ENCODE measurements at regions not wholly inside any gene's neighbourhood (a gene's known extent, or its start where the extent isn't known, plus 50 kb on each side); places are given as distances from the start of the nearest gene placed in this dataset.
"Not testable (repeated sequence)": the region's sequence is repeated elsewhere in the genome, so short reads cannot be mapped to it uniquely, and the experiment has no call there.

DNA sequence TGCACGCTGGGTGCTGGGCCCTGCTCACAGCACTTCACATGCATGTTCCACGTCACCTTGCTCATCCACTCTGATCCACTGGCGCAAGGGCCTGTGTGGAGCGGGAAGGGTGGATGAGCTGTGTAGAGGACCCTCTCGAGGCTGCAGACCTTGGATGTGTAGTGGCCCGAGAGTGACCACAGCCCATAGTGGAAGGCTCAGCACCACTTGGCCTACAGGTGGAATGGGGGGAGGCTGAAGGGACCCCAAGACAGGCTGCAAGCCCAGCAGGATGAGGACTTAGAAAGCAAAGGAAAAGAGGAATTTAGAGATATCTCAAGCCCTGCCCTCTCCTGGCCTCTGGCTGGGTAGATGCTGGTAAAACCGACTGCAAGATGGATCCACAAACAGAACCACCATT is 175.9 kb upstream of the COPS8 start:
- no peak overlapping the region for H3K9ac ChIP-seq (ENCODE audit: low read length)
- H3K27ac ChIP-seq (ENCODE audit: low read depth, low read length) = no peak overlapping the region
- no peak overlapping the region for H3K4me3 ChIP-seq (ENCODE audit: low read depth, low read length)
- H3K27me3 ChIP-seq (ENCODE audit: control insufficient read depth, insufficient read depth, low read length) = no peaks in the 10 kb centered on the region
- no peaks in the 10 kb centered on the region for H3K36me3 ChIP-seq (ENCODE audit: control insufficient read depth, insufficient read depth, low read length)
- no peaks in the 10 kb centered on the region for H3K4me1 ChIP-seq (ENCODE audit: control insufficient read depth, insufficient read depth, low read length)
- no peaks in the 10 kb centered on the region for H3K9me3 ChIP-seq (ENCODE audit: control insufficient read depth, insufficient read depth, low read depth, low read length)

DNA sequence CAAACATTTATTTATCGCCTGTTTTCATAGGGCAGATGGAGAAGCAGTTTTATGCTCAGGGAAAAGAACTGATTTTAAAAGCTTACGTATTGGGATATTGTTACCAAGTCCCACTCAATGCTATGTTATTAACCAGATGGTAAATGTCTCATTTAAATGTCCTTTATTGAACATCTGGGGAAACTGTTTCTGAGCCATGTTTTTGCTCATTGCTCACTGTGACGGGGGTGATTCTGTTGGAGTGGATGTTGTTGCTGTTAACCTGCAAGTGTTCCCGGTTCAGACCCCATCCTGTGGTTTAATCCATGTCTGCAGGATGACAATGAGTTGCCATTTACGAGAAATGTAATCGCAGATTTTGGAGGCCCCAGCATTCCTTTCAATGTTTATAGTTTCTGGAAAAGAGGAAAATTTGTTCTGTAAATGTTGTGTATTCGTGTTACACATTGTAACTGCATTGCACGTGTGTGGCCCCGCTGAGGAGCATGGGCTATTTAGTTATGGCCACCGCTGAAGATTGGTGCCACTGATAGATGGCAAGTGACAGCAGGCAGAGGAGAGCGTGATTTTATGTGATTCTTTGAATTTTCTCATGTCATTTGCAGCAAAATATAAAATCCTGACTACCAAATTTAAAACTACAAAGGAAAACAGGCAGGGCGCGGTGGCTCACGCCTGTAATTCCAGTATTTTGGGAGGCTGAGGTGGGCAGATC is 174.8 kb upstream of the COPS8 start:
- H3K4me3 ChIP-seq (ENCODE audit: low read depth, low read length) = no peak overlapping the region
- H3K27ac ChIP-seq (ENCODE audit: low read depth, low read length) = no peak overlapping the region
- H3K27me3 ChIP-seq (ENCODE audit: control insufficient read depth, insufficient read depth, low read length) = no peaks in the 10 kb centered on the region
- H3K9ac ChIP-seq (ENCODE audit: low read length) = no peak overlapping the region
- H3K4me1 ChIP-seq (ENCODE audit: control insufficient read depth, insufficient read depth, low read length) = no peaks in the 10 kb centered on the region
- H3K36me3 ChIP-seq (ENCODE audit: control insufficient read depth, insufficient read depth, low read length) = no peaks in the 10 kb centered on the region
- H3K9me3 ChIP-seq (ENCODE audit: control insufficient read depth, insufficient read depth, low read depth, low read length) = no peaks in the 10 kb centered on the region

DNA sequence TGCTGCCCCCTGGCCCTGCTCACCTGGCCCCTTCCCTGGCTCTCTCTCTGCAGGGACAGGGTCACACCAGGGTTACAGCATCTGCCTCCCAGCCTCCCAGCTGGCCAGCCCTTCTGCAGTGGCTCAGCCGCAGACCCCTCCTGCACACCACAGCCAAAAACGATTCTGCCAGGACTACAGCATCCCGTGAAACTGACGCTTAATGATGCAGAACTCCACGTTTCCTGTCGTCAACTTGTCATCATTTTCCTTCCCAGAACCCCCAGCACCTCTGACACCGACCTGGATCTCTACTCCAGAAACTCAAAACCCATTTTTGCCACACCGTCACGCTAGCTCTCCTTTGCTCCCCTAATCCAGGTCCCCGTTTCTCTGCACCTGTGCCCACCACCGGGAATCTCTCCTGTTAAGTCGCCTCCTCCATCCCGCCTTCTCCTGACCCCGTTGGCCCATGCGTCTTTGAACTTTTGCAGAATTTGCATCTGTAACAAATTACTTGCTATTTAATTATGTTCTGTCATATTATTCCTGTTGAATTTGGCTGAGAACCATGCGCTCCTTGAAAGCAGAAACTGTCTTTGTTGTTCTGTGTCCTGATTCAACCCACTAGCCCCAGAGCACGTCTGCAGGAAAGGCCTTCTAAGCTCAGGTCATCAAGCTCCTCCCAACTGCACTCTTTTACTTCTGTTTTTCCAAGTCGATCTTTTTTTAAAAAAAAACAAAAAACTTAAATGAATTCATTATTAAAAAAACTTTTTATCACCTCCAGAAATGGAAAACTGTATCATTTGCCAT is 173.2 kb upstream of the COPS8 start:
- Histone ChIP-seq H3K9me3 (ENCODE audit: control insufficient read depth, insufficient read depth, low read depth, low read length) (no peaks in the 10 kb centered on the region), H3K4me1 (ENCODE audit: control insufficient read depth, insufficient read depth, low read length) (no peaks in the 10 kb centered on the region), H3K27ac (ENCODE audit: low read depth, low read length) (no peak overlapping the region), H3K36me3 (ENCODE audit: control insufficient read depth, insufficient read depth, low read length) (no peaks in the 10 kb centered on the region), H3K4me3 (ENCODE audit: low read depth, low read length) (no peak overlapping the region), H3K27me3 (ENCODE audit: control insufficient read depth, insufficient read depth, low read length) (no peaks in the 10 kb centered on the region), H3K9ac (ENCODE audit: low read length) (no peak overlapping the region)

DNA sequence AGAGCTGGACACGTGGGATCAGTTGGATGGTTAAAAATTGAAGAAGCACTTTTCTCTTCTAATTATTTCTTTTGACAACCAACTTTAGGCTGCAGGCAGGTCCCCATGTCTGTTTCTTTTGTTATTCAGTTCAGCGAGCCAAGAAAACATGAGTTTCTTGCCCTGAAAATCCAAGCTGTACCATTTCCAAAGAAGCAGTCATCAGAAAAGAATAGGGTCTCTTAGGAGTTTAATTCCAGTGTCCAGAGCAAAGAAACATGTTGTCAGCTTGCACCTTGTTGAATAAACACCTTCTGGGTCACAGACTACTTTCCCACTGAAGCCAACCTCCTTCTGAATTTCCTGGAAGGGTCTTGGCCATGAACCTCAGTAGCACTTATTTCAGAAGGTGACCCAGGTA is 170.5 kb upstream of the COPS8 start:
- Histone ChIP-seq H3K9ac (ENCODE audit: low read length) (no peak overlapping the region), H3K9me3 (ENCODE audit: control insufficient read depth, insufficient read depth, low read depth, low read length) (no peaks in the 10 kb centered on the region), H3K4me1 (ENCODE audit: control insufficient read depth, insufficient read depth, low read length) (no peaks in the 10 kb centered on the region), H3K27ac (ENCODE audit: low read depth, low read length) (no peak overlapping the region), H3K36me3 (ENCODE audit: control insufficient read depth, insufficient read depth, low read length) (no peaks in the 10 kb centered on the region), H3K4me3 (ENCODE audit: low read depth, low read length) (no peak overlapping the region), H3K27me3 (ENCODE audit: control insufficient read depth, insufficient read depth, low read length) (no peaks in the 10 kb centered on the region)

DNA sequence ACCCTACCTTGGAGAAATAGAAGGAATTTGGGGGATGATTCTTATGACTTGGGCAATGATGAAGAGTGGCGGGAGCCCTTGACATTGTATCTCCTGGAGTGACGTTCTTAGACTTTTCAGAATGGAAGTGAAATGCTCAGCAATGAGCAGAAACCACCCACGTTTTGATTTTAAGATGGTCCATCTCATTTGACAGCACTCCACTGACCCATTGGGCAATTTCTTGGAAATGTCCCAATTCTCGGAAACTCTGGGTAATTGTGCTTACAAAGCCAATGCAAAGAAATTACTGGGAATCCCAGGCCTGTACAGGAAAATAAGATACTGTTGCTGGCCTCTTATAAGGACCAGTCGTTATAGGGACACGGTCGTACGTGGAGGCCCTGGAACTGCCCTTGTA is 170.0 kb upstream of the COPS8 start:
- H3K36me3 ChIP-seq (ENCODE audit: control insufficient read depth, insufficient read depth, low read length) = no peaks in the 10 kb centered on the region
- H3K27me3 ChIP-seq (ENCODE audit: control insufficient read depth, insufficient read depth, low read length) = no peaks in the 10 kb centered on the region
- no peak overlapping the region for H3K27ac ChIP-seq (ENCODE audit: low read depth, low read length)
- H3K4me3 ChIP-seq (ENCODE audit: low read depth, low read length) = no peak overlapping the region
- H3K4me1 ChIP-seq (ENCODE audit: control insufficient read depth, insufficient read depth, low read length) = no peaks in the 10 kb centered on the region
- H3K9me3 ChIP-seq (ENCODE audit: control insufficient read depth, insufficient read depth, low read depth, low read length) = no peaks in the 10 kb centered on the region
- no peak overlapping the region for H3K9ac ChIP-seq (ENCODE audit: low read length)

DNA sequence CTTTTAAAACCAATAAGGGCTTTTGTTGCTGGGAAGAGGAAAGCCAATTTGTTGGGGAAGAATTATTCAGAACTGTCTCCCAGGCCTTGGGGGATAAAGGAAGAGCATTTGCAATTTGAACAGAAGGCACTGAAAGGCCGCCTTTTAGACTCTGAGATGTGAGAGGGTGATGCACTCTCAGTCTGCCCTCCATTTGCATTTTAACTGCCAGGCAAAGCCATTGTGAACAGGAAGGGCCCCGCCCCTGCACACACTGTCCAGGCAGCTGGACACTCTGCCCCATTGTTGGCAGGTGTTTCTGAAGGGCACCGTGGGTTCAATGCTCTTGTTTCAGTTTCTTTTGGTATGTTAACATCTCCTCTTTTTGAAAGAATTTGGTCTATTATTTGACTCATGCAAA is 169.5 kb upstream of the COPS8 start:
- H3K9me3 ChIP-seq (ENCODE audit: control insufficient read depth, insufficient read depth, low read depth, low read length) = no peaks in the 10 kb centered on the region
- no peaks in the 10 kb centered on the region for H3K36me3 ChIP-seq (ENCODE audit: control insufficient read depth, insufficient read depth, low read length)
- H3K27me3 ChIP-seq (ENCODE audit: control insufficient read depth, insufficient read depth, low read length) = no peaks in the 10 kb centered on the region
- no peaks in the 10 kb centered on the region for H3K4me1 ChIP-seq (ENCODE audit: control insufficient read depth, insufficient read depth, low read length)
- no peak overlapping the region for H3K9ac ChIP-seq (ENCODE audit: low read length)
- no peak overlapping the region for H3K27ac ChIP-seq (ENCODE audit: low read depth, low read length)
- H3K4me3 ChIP-seq (ENCODE audit: low read depth, low read length) = no peak overlapping the region

DNA sequence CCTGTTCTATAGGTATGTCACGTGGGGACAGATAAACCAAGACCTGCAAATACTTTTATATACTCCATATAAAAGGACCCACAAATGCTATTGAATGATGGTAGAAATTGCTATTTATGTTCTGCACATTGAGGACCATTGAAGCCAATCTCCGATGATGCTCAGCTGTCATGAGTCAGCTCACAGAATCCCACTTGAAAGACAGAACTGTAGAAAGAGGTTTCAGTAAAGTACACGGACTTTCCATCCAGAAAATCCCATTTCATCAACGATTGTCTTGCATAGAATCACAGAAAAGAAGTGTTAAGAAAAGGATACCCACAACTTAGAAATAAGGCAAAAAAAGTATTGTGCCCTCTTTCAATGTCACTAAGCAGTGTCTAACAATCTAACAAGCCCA is 169.0 kb upstream of the COPS8 start:
- no peaks in the 10 kb centered on the region for H3K4me1 ChIP-seq (ENCODE audit: control insufficient read depth, insufficient read depth, low read length)
- H3K4me3 ChIP-seq (ENCODE audit: low read depth, low read length) = no peak overlapping the region
- H3K27me3 ChIP-seq (ENCODE audit: control insufficient read depth, insufficient read depth, low read length) = no peaks in the 10 kb centered on the region
- H3K9ac ChIP-seq (ENCODE audit: low read length) = no peak overlapping the region
- no peaks in the 10 kb centered on the region for H3K9me3 ChIP-seq (ENCODE audit: control insufficient read depth, insufficient read depth, low read depth, low read length)
- H3K27ac ChIP-seq (ENCODE audit: low read depth, low read length) = no peak overlapping the region
- no peaks in the 10 kb centered on the region for H3K36me3 ChIP-seq (ENCODE audit: control insufficient read depth, insufficient read depth, low read length)

DNA sequence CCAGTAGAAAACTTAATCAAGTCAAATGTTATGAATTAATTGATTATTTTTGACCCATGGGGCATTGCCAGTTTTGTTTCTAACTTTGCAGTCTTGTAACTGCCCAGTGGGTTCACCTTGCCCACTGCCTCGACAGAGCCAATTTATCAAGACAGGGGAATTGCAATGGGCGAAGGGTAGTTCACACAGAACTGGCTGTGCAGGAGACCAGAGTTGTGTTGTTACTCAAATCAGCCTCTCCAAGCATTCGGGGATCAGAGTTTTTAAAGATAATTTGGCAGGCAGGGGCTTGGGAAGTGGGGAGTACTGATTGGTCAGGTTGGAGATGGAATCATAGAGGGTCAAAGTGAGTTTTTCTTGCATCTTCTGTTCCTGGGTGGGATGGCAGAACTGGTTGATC is 168.5 kb upstream of the COPS8 start:
- Histone ChIP-seq H3K27ac (ENCODE audit: low read depth, low read length) (no peak overlapping the region), H3K9me3 (ENCODE audit: control insufficient read depth, insufficient read depth, low read depth, low read length) (no peaks in the 10 kb centered on the region), H3K27me3 (ENCODE audit: control insufficient read depth, insufficient read depth, low read length) (no peaks in the 10 kb centered on the region), H3K4me1 (ENCODE audit: control insufficient read depth, insufficient read depth, low read length) (no peaks in the 10 kb centered on the region), H3K4me3 (ENCODE audit: low read depth, low read length) (no peak overlapping the region), H3K36me3 (ENCODE audit: control insufficient read depth, insufficient read depth, low read length) (no peaks in the 10 kb centered on the region), H3K9ac (ENCODE audit: low read length) (no peak overlapping the region)

DNA sequence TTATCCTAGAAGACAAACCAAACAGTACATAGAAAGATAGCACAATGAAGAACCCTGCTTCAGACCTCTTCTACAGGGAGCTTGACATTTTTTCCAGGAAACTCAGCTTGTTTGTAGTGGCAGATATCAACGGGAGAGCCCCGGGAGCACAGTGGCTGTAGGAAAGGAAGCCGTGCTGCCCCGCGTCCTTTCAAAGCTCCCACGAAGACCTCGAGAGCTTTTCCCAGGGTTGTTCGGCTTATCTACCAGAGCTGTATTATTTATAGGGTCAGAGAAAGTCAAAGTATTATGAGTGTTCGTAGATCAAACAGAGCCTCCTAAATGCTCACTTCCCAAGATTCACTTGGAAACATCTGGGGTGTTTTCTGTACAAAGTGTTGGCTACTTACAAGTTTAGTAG is 167.1 kb upstream of the COPS8 start:
- Histone ChIP-seq H3K27me3 (ENCODE audit: control insufficient read depth, insufficient read depth, low read length) (no peaks in the 10 kb centered on the region), H3K4me3 (ENCODE audit: low read depth, low read length) (no peak overlapping the region), H3K9ac (ENCODE audit: low read length) (no peak overlapping the region), H3K9me3 (ENCODE audit: control insufficient read depth, insufficient read depth, low read depth, low read length) (no peaks in the 10 kb centered on the region), H3K27ac (ENCODE audit: low read depth, low read length) (no peak overlapping the region), H3K36me3 (ENCODE audit: control insufficient read depth, insufficient read depth, low read length) (no peaks in the 10 kb centered on the region), H3K4me1 (ENCODE audit: control insufficient read depth, insufficient read depth, low read length) (no peaks in the 10 kb centered on the region)

DNA sequence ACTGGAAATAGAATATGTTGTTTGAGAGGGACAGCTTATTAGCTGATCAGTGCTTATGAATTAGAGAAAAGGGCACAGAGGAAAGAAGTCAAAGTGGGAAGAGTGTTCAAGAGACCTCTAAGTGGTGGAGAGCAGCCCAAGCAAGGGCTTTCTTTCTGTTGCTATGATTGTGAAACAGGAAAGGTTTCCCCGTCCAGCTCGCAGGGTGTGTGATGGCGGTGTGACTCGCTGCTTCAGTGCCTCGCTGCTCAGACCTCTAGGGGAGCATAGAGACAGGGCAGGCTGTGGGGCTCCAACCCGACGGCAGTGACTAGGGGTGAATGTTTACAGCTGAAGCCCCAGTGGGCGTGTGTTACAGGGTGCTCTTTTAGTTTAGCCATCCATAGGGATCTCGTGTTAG is 166.5 kb upstream of the COPS8 start:
- Histone ChIP-seq H3K4me3 (ENCODE audit: low read depth, low read length) (no peak overlapping the region), H3K27ac (ENCODE audit: low read depth, low read length) (no peak overlapping the region), H3K4me1 (ENCODE audit: control insufficient read depth, insufficient read depth, low read length) (no peaks in the 10 kb centered on the region), H3K9me3 (ENCODE audit: control insufficient read depth, insufficient read depth, low read depth, low read length) (no peaks in the 10 kb centered on the region), H3K36me3 (ENCODE audit: control insufficient read depth, insufficient read depth, low read length) (no peaks in the 10 kb centered on the region), H3K9ac (ENCODE audit: low read length) (no peak overlapping the region), H3K27me3 (ENCODE audit: control insufficient read depth, insufficient read depth, low read length) (no peaks in the 10 kb centered on the region)

DNA sequence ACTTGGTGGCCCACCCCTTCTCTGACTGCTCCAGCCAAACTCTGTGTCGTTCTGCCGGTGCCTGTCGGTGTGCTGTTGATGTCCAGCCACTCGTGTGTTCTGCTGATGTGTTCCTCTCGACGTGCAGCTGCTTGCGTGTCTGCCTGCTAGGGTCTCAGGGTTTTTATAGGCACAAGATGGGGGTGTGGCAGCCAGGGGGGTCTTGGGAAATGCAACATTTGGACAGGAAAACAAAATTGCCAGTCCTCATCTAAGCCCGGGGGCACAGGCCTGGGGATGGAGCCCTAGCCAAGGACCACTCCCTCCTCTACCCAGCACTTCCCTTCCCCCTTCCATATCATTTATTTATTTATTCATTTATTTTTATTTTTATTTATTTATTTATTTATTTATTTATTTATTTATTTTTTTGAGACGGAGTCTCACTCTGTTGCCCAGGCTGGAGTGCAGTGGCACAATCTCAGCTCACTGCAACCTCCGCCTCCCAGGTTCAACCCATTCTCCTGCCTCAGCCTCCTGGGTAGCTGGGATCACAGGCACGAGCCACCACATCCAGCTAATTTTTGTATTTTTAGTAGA is 165.8 kb upstream of the COPS8 start:
- H3K4me3 ChIP-seq (ENCODE audit: low read depth, low read length); H3K27ac ChIP-seq (ENCODE audit: low read depth, low read length); H3K36me3 ChIP-seq (ENCODE audit: control insufficient read depth, insufficient read depth, low read length); H3K9me3 ChIP-seq (ENCODE audit: control insufficient read depth, insufficient read depth, low read depth, low read length); H3K4me1 ChIP-seq (ENCODE audit: control insufficient read depth, insufficient read depth, low read length); H3K27me3 ChIP-seq (ENCODE audit: control insufficient read depth, insufficient read depth, low read length); H3K9ac ChIP-seq (ENCODE audit: low read length): not testable (repeated sequence)
